DND-41 (cell line): ENCODE measurements at regions not wholly inside any gene's neighbourhood (a gene's known extent, or its start where the extent isn't known, plus 50 kb on each side); places are given as distances from the start of the nearest gene placed in this dataset.

ENCODE experiments used
- ATAC-seq: fragments of 200-7000 bp; cut with Tn5 transposase; 3 replicates; pipeline ENCODE4 v1.9.1; 2021; ENCODE audit warnings: low read depth; ENCODE audit not compliant: insufficient read depth
- DNase-seq: peaks from one replicate; pipeline ENCODE4 v3.0.0-alpha.2; 2020
- H2AFZ ChIP-seq: 2 replicates; pipeline ENCODE4 v1.6.0; 2012; ENCODE audit warnings: low read depth, low read length
- H3K27ac ChIP-seq: 2 replicates; pipeline ENCODE4 v1.5.1; 2012; ENCODE audit warnings: low read length, inconsistent platforms
- H3K27me3 ChIP-seq: fragments of 200-600 bp; sonication (generic); 2 replicates; pipeline ENCODE4 v1.6.0; 2012; ENCODE audit warnings: low read length, mild to moderate bottlenecking, inconsistent platforms; ENCODE audit not compliant: insufficient read depth, poor library complexity
- H3K36me3 ChIP-seq: 2 replicates; pipeline ENCODE4 v1.5.1; 2012; ENCODE audit warnings: low read length, inconsistent platforms; ENCODE audit not compliant: insufficient read depth
- H3K4me1 ChIP-seq: 2 replicates; pipeline ENCODE4 v1.5.1; 2012; ENCODE audit warnings: mild to moderate bottlenecking, low read length; ENCODE audit not compliant: insufficient read depth
- H3K4me2 ChIP-seq: 2 replicates; pipeline ENCODE4 v1.6.0; 2012; ENCODE audit warnings: mild to moderate bottlenecking, moderate library complexity, low read length, inconsistent platforms; ENCODE audit not compliant: insufficient read depth
- H3K4me3 ChIP-seq, 2 experiments: fragments of 200-600 bp in 1 of 2; shearing (Covaris generic) in 1 of 2; 2 replicates each; pipeline ENCODE4 v1.5.1; 2012 to 2016; ENCODE audit warnings: inconsistent platforms in 2 of 2, low read length in 2 of 2, mild to moderate bottlenecking in 2 of 2, low read depth in 1 of 2, moderate library complexity in 1 of 2
- H3K79me2 ChIP-seq: 2 replicates; pipeline ENCODE4 v1.6.0; 2012; ENCODE audit warnings: low read length, inconsistent platforms; ENCODE audit not compliant: insufficient read depth
- H3K9ac ChIP-seq: 2 replicates; pipeline ENCODE4 v1.6.0; 2012; ENCODE audit warnings: low read depth, mild to moderate bottlenecking, inconsistent platforms, low read length, moderate library complexity
- H3K9me3 ChIP-seq: 2 replicates; pipeline ENCODE4 v1.5.1; 2012; ENCODE audit warnings: low read length, moderate library complexity, mild to moderate bottlenecking, inconsistent platforms; ENCODE audit not compliant: insufficient read depth, severe bottlenecking
- H4K20me1 ChIP-seq: 2 replicates; pipeline ENCODE4 v1.6.0; 2012; ENCODE audit warnings: low read length; ENCODE audit not compliant: insufficient read depth
- EZH2 ChIP-seq: IDR thresholded peaks from 3 replicates; pipeline ENCODE4 v1.6.1; 2012; ENCODE audit warnings: borderline replicate concordance, low read depth, mild to moderate bottlenecking, moderate library complexity, low read length, inconsistent platforms; ENCODE audit not compliant: severe bottlenecking
- TF ChIP-seq, protein P1 (sequence below): IDR thresholded peaks from 2 replicates; pipeline ENCODE4 v1.5.1; 2012; ENCODE audit warnings: borderline replicate concordance, low read length, moderate library complexity, mild to moderate bottlenecking; ENCODE audit not compliant: poor library complexity, severe bottlenecking; ENCODE audit errors: extremely low read depth

DNA sequence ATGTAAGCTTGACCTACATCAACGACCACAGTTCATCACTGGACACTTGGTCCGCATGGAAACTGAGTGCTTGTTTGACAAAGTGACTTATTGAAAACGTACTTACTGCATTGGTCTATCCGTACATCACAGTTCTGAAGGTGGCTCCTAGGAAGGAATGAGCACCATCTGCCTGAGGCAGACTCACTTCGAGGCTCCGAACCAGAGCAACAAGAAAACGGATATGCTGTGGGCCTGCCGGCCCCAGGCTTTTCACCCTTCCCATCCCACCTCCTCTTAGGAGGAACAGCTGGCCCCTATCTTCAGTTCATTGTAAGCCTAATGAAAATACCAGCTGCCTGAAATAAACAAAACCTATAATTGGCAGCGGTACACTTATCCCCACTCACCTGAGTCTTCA is 67.2 kb upstream of the TSLP start:
- Histone ChIP-seq H2AFZ (no peak overlapping the region), H3K4me3 (no peak overlapping the region), H3K79me2 (no peaks in the 10 kb centered on the region)

GRCh38 chr5:111010783-111011182 is 60.7 kb upstream of the TSLP start:
- Histone ChIP-seq H2AFZ (no peak overlapping the region), H3K4me2 (no peak overlapping the region), H3K4me3 (no peak overlapping the region), H3K4me1 (no peaks in the 10 kb centered on the region), H3K9me3 (no peaks in the 10 kb centered on the region), H4K20me1 (no peaks in the 10 kb centered on the region), H3K36me3 (no peaks in the 10 kb centered on the region), H3K27me3 (no peaks in the 10 kb centered on the region), H3K27ac (no peak overlapping the region), H3K9ac (no peak overlapping the region), H3K79me2 (no peaks in the 10 kb centered on the region)
- TF ChIP-seq, protein P1, sequence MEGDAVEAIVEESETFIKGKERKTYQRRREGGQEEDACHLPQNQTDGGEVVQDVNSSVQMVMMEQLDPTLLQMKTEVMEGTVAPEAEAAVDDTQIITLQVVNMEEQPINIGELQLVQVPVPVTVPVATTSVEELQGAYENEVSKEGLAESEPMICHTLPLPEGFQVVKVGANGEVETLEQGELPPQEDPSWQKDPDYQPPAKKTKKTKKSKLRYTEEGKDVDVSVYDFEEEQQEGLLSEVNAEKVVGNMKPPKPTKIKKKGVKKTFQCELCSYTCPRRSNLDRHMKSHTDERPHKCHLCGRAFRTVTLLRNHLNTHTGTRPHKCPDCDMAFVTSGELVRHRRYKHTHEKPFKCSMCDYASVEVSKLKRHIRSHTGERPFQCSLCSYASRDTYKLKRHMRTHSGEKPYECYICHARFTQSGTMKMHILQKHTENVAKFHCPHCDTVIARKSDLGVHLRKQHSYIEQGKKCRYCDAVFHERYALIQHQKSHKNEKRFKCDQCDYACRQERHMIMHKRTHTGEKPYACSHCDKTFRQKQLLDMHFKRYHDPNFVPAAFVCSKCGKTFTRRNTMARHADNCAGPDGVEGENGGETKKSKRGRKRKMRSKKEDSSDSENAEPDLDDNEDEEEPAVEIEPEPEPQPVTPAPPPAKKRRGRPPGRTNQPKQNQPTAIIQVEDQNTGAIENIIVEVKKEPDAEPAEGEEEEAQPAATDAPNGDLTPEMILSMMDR, result no peak
- TF ChIP-seq EZH2, result no peak
- ATAC-seq, result no peak
- DNase-seq, result no peak

More for the DNA sequence above, 67.2 kb upstream of the TSLP start:
- H3K9me3 ChIP-seq, result no peaks in the 10 kb centered on the region
- H3K4me2 ChIP-seq, result no peak overlapping the region
- no peak for ATAC-seq
- no peaks in the 10 kb centered on the region for H3K4me1 ChIP-seq
- H3K9ac ChIP-seq, result no peak overlapping the region
- no peak for DNase-seq
- H3K36me3 ChIP-seq, result no peaks in the 10 kb centered on the region
- H3K27me3 ChIP-seq, result peaks cover 3% of the 10 kb centered on the region
- no peak for TF ChIP-seq EZH2
- TF ChIP-seq, protein P1, result no peak
- H4K20me1 ChIP-seq, result no peaks in the 10 kb centered on the region
- H3K27ac ChIP-seq, result no peak overlapping the region

DNA sequence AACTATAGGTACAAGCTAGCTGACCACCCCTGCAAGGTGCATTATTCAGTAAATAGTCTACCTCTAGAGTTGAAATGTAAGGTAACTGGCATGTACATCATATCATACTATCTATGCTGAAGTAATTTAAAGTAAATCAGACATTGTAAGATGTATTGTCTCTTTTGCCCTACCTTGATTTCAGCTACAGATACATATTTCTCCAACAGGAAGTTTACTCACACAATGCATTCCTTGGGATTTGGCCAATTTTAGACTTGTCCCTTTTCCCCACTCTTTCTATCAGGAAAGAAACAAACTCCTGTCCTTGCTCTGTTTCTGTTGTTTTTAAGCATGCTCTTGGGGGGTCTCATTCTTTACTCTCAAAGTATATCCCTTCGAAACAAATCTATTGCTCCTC is 58.5 kb upstream of the TSLP start:
- no peak overlapping the region for H2AFZ ChIP-seq
- ATAC-seq (no peak), DNase-seq (no peak)

DNA sequence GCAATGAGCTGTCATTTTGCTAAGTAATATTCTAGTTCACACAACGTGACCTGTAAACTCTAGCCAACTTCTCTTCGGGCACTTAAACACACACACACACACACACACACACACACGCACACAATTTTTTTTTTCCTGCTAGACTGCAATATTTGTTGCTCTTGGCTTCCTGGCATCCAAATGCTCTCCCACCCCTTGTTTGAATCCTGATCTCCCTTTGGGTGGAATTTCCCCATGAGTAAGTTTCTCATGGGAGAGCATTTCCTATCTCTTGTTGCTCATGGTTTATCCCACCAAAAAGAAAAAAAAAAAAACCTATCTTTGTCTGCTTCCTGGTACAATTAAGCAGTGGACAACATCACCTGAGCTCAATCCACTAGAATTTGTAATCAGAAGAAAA is 54.7 kb upstream of the TSLP start:
- Histone ChIP-seq H3K4me2 (no peak overlapping the region), H4K20me1 (no peaks in the 10 kb centered on the region), H3K4me1 (no peaks in the 10 kb centered on the region), H3K4me3 (no peak overlapping the region), H3K36me3 (no peaks in the 10 kb centered on the region), H3K27me3 (no peaks in the 10 kb centered on the region), H3K27ac (no peak overlapping the region), H3K9me3 (no peaks in the 10 kb centered on the region), H3K79me2 (no peaks in the 10 kb centered on the region), H3K9ac (no peak overlapping the region), H2AFZ (no peak overlapping the region)
- no peak for TF ChIP-seq EZH2
- TF ChIP-seq, protein P1, result no peak
- DNase-seq (no peak), ATAC-seq (no peak)

More for the DNA sequence above, 58.5 kb upstream of the TSLP start:
- no peaks in the 10 kb centered on the region for H3K9me3 ChIP-seq
- TF ChIP-seq EZH2, result no peak
- TF ChIP-seq, protein P1, result no peak
- no peaks in the 10 kb centered on the region for H3K79me2 ChIP-seq
- H3K4me2 ChIP-seq, result no peak overlapping the region
- no peaks in the 10 kb centered on the region for H3K27me3 ChIP-seq
- no peak overlapping the region for H3K9ac ChIP-seq
- H3K4me3 ChIP-seq, result no peak overlapping the region
- no peaks in the 10 kb centered on the region for H3K4me1 ChIP-seq
- H3K36me3 ChIP-seq, result no peaks in the 10 kb centered on the region
- H4K20me1 ChIP-seq, result no peaks in the 10 kb centered on the region
- no peak overlapping the region for H3K27ac ChIP-seq
